OCI-LY1 (cell line): ENCODE measurements at regions not wholly inside any gene's neighbourhood (a gene's known extent, or its start where the extent isn't known, plus 50 kb on each side); places are given as distances from the start of the nearest gene placed in this dataset.

ENCODE experiments used
- H2AFZ ChIP-seq: fragments of 200-600 bp; sonication (generic), shearing (Covaris generic); 2 replicates; pipeline ENCODE4 v1.6.0; 2014; ENCODE audit warnings: antibody characterized with exemption, mild to moderate bottlenecking, low read length
- H3F3A ChIP-seq: fragments of 200-600 bp; sonication (generic), shearing (Covaris generic); 2 replicates; pipeline ENCODE4 v1.6.0; 2014; ENCODE audit warnings: mild to moderate bottlenecking, antibody characterized with exemption, low read length, moderate library complexity; ENCODE audit not compliant: insufficient read depth
- H3K27ac ChIP-seq: fragments of 200-600 bp; sonication (generic); 2 replicates; pipeline ENCODE4 v1.5.1; 2014; ENCODE audit warnings: low read length, mixed run types, mild to moderate bottlenecking, low read depth; ENCODE audit not compliant: poor library complexity, severe bottlenecking
- H3K27me3 ChIP-seq: fragments of 200-600 bp; sonication (generic); 2 replicates; pipeline ENCODE4 v1.6.0; 2014; ENCODE audit warnings: antibody characterized with exemption, mild to moderate bottlenecking, low read length, moderate library complexity; ENCODE audit not compliant: insufficient read depth
- H3K36me3 ChIP-seq: fragments of 200-600 bp; sonication (generic); 2 replicates; pipeline ENCODE4 v1.6.1; 2014; ENCODE audit warnings: mild to moderate bottlenecking, antibody characterized with exemption, low read length, moderate library complexity, mixed read lengths; ENCODE audit not compliant: insufficient read depth
- H3K4me1 ChIP-seq: fragments of 200-600 bp; sonication (generic); 2 replicates; pipeline ENCODE4 v1.5.1; 2014; ENCODE audit warnings: mild to moderate bottlenecking, low read length, moderate library complexity; ENCODE audit not compliant: insufficient read depth, severe bottlenecking
- H3K4me2 ChIP-seq: fragments of 200-600 bp; sonication (generic), shearing (Covaris generic); 2 replicates; pipeline ENCODE4 v1.6.1; 2014; ENCODE audit warnings: low read length
- H3K4me3 ChIP-seq: fragments of 200-600 bp; sonication (generic); 2 replicates; pipeline ENCODE4 v1.5.1; 2014; ENCODE audit warnings: low read length, low read depth, mild to moderate bottlenecking, mixed read lengths; ENCODE audit not compliant: poor library complexity, severe bottlenecking
- H3K79me2 ChIP-seq: fragments of 200-600 bp; shearing (Covaris generic); 2 replicates; pipeline ENCODE4 v1.6.1; 2016; ENCODE audit warnings: mixed run types, low read length, mixed read lengths; ENCODE audit not compliant: insufficient read depth
- H3K9ac ChIP-seq: fragments of 200-600 bp; sonication (generic), shearing (Covaris generic); 2 replicates; pipeline ENCODE4 v1.6.1; 2014; ENCODE audit warnings: mild to moderate bottlenecking, low read length, mixed read lengths
- H3K9me2 ChIP-seq: fragments of 200-600 bp; sonication (generic), shearing (Covaris generic); 2 replicates; pipeline ENCODE4 v1.6.1; 2014; ENCODE audit warnings: low read depth, mild to moderate bottlenecking, low read length, mixed read lengths
- H3K9me3 ChIP-seq: fragments of 200-600 bp; shearing (Covaris generic); 2 replicates; pipeline ENCODE4 v1.6.1; 2014; ENCODE audit warnings: low read length, mixed read lengths
- H4K20me1 ChIP-seq: fragments of 200-600 bp; sonication (generic), shearing (Covaris generic); 2 replicates; pipeline ENCODE4 v1.6.0; 2016; ENCODE audit warnings: mild to moderate bottlenecking, low read length; ENCODE audit not compliant: insufficient read depth
- EZH2 ChIP-seq: fragments of 200-600 bp; sonication (generic), shearing (Covaris generic); IDR thresholded peaks from 2 replicates; pipeline ENCODE4 v1.8.0; 2017; ENCODE audit warnings: borderline replicate concordance, mixed run types, mild to moderate bottlenecking, antibody characterized with exemption, low read length, moderate library complexity, mixed read lengths
- TF ChIP-seq, protein P1 (sequence below): fragments of 200-600 bp; sonication (generic), shearing (Covaris generic); IDR thresholded peaks from 2 replicates; pipeline ENCODE4 v1.5.1; 2017; ENCODE audit warnings: mild to moderate bottlenecking, antibody characterized with exemption, low read length, moderate library complexity, mixed read lengths

DNA sequence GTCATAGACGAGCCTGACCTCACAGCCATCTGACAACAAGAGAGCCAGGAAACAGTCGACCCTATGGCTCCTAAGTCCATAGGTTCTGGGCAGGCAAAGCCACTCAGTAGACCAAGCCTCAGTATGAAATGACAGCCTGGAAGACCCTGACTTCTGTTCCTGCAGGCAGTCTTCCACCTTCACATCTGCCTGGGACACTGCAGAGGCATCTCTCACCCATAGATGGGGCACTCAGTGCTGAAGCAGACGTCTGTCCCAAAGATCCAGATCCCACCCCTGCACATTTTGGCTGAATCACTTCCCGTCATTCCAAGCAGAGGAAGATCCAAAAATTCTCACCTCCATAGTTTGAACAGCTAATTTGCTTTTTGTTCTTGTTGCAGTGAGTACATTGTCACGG lies 139.3 kb upstream of the ZNF507 start:
- Histone ChIP-seq H3K9me3 (no peaks in the 10 kb centered on the region), H3K9ac (no peak overlapping the region), H3K36me3 (no peaks in the 10 kb centered on the region), H2AFZ (no peak overlapping the region), H3K27ac (no peak overlapping the region), H3F3A (no peaks in the 10 kb centered on the region), H3K4me1 (no peaks in the 10 kb centered on the region), H3K79me2 (no peaks in the 10 kb centered on the region), H3K4me3 (no peak overlapping the region), H3K9me2 (no peaks in the 10 kb centered on the region), H3K4me2 (no peak overlapping the region), H3K27me3 (no peaks in the 10 kb centered on the region), H4K20me1 (no peaks in the 10 kb centered on the region)
- TF ChIP-seq EZH2: no peak
- TF ChIP-seq, protein P1, sequence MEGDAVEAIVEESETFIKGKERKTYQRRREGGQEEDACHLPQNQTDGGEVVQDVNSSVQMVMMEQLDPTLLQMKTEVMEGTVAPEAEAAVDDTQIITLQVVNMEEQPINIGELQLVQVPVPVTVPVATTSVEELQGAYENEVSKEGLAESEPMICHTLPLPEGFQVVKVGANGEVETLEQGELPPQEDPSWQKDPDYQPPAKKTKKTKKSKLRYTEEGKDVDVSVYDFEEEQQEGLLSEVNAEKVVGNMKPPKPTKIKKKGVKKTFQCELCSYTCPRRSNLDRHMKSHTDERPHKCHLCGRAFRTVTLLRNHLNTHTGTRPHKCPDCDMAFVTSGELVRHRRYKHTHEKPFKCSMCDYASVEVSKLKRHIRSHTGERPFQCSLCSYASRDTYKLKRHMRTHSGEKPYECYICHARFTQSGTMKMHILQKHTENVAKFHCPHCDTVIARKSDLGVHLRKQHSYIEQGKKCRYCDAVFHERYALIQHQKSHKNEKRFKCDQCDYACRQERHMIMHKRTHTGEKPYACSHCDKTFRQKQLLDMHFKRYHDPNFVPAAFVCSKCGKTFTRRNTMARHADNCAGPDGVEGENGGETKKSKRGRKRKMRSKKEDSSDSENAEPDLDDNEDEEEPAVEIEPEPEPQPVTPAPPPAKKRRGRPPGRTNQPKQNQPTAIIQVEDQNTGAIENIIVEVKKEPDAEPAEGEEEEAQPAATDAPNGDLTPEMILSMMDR: no peak

DNA sequence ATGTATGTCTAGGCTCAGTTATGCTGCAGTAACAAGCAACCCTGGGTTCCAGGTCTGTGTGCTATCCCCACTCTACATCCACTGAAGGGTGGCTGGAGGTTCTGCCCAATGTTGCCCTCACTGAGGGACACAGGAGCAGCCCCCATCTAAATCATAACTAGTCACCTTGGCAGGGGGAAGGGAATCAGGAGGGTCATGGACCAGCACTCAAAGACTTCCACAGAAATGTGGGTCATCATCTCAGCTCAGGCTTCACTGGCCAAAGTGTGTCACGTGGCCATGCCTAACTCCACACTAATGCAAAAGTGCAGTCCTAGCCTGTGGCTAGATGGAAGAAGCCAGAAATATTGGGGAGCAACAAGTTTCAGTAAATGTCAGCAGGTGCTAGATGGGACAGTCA lies 137.3 kb upstream of the ZNF507 start:
- no peak overlapping the region for H3K9ac ChIP-seq
- no peaks in the 10 kb centered on the region for H3K27me3 ChIP-seq
- no peaks in the 10 kb centered on the region for H4K20me1 ChIP-seq
- H3F3A ChIP-seq: no peaks in the 10 kb centered on the region
- no peak overlapping the region for H3K27ac ChIP-seq
- H3K36me3 ChIP-seq: no peaks in the 10 kb centered on the region
- no peak overlapping the region for H3K4me3 ChIP-seq
- H2AFZ ChIP-seq: no peak overlapping the region
- H3K9me3 ChIP-seq: no peaks in the 10 kb centered on the region
- no peaks in the 10 kb centered on the region for H3K79me2 ChIP-seq
- no peaks in the 10 kb centered on the region for H3K4me1 ChIP-seq
- H3K4me2 ChIP-seq: no peak overlapping the region
- no peaks in the 10 kb centered on the region for H3K9me2 ChIP-seq
- TF ChIP-seq EZH2: no peak
- TF ChIP-seq, protein P1: no peak

DNA sequence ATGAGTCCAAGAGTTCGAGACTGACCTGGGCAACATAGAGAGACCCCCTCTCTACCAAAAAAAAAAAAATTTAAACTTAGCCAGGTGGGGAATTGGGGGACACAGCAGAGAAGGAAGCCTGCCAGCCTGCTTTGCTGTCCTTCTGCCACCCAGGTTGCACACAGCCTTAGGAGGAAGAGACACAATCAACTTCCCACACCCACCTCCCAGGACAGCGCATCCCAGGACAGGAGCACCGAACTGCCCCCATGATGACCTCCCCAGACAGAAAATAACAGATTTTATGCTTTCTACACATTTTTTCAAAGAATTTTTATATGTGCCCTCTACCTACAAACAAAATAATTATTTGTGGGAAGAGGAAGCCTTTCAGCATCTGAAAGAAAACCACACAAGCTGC lies 126.0 kb upstream of the ZNF507 start:
- Histone ChIP-seq H2AFZ (no peak overlapping the region), H3K27me3 (no peaks in the 10 kb centered on the region), H3K27ac (no peak overlapping the region), H3F3A (no peaks in the 10 kb centered on the region), H3K4me3 (no peak overlapping the region), H3K9ac (no peak overlapping the region), H3K4me1 (no peaks in the 10 kb centered on the region), H3K36me3 (no peaks in the 10 kb centered on the region), H3K9me3 (no peaks in the 10 kb centered on the region), H3K4me2 (no peak overlapping the region), H3K79me2 (no peaks in the 10 kb centered on the region), H4K20me1 (no peaks in the 10 kb centered on the region), H3K9me2 (no peaks in the 10 kb centered on the region)
- TF ChIP-seq EZH2: no peak
- TF ChIP-seq, protein P1: no peak
